Panc1 (cell line): ENCODE measurements at regions not wholly inside any gene's neighbourhood (a gene's known extent, or its start where the extent isn't known, plus 50 kb on each side); places are given as distances from the start of the nearest gene placed in this dataset.

Experiments used
- ATAC-seq: fragments of 200-7000 bp; cut with Tn5 transposase; 2 replicates; pipeline ENCODE4 v1.9.1; 2020; ENCODE audit warnings: mild to moderate bottlenecking, moderate library complexity
- BruUV-seq: library from RNA; stranded (reverse); fragments of 400-500 nt; replicated peaks from 2 replicates; lab custom pipeline; 2021; lab: Mats Ljungman, UMichigan
- CTCF ChIA-PET: fragments of 300-600 bp; sonication (Branson Sonifier 250); formaldehyde crosslinking; loops from one replicate; lab custom pipeline; 2022; ENCODE audit warnings: antibody characterized with exemption; lab: Charles Lee
- POLR2A ChIA-PET: fragments of 300-600 bp; sonication (Branson Sonifier 250); formaldehyde crosslinking; loops from one replicate; lab custom pipeline; 2022; ENCODE audit warnings: antibody characterized with exemption; lab: Charles Lee
- DNase-seq: peaks from one replicate; pipeline ENCODE4 v3.0.0-alpha.2; 2010; ENCODE audit warnings: low read depth, low spot score
- H3K27ac ChIP-seq: 2 replicates; pipeline ENCODE4 v1.5.1; 2011; ENCODE audit warnings: mild to moderate bottlenecking, low read length, inconsistent platforms
- H3K27me3 ChIP-seq: fragments of 200-500 bp; sonication (Bioruptor generic); 2 replicates; pipeline ENCODE4 v1.6.0; 2014; ENCODE audit warnings: low read length, inconsistent platforms; ENCODE audit not compliant: control insufficient read depth, insufficient read depth
- H3K36me3 ChIP-seq: fragments of 200-500 bp; sonication (Bioruptor generic); 2 replicates; pipeline ENCODE4 v1.5.1; 2014; ENCODE audit warnings: inconsistent platforms, mild to moderate bottlenecking, low read length, moderate library complexity; ENCODE audit not compliant: control insufficient read depth, insufficient read depth
- H3K4me1 ChIP-seq: 2 replicates; pipeline ENCODE4 v1.5.1; 2011; ENCODE audit warnings: inconsistent platforms, mild to moderate bottlenecking, low read length, moderate library complexity; ENCODE audit not compliant: control insufficient read depth, insufficient read depth
- H3K4me3 ChIP-seq, 2 experiments: 2 replicates each; pipeline ENCODE4 v1.5.1; 2011 to 2012; ENCODE audit warnings: low read depth in 2 of 2, low read length in 2 of 2, mild to moderate bottlenecking in 2 of 2, inconsistent platforms in 1 of 2, moderate library complexity in 1 of 2
- H3K9me3 ChIP-seq: fragments of 200-500 bp; sonication (Bioruptor generic); 2 replicates; pipeline ENCODE4 v1.5.1; 2014; ENCODE audit warnings: low read depth, mild to moderate bottlenecking, inconsistent platforms, low read length, moderate library complexity; ENCODE audit not compliant: control insufficient read depth, insufficient read depth
- CTCF ChIP-seq: fragments of 450-650 bp; IDR thresholded peaks from 2 replicates; pipeline ENCODE4 v1.5.1; 2017; ENCODE audit warnings: mild to moderate bottlenecking
- POLR2AphosphoS5 ChIP-seq: IDR thresholded peaks from 2 replicates; pipeline ENCODE4 v1.6.1; 2012; ENCODE audit warnings: mild to moderate bottlenecking, low read depth, low read length, moderate library complexity
- REST ChIP-seq, 2 experiments: IDR thresholded peaks; 2 replicates each; pipeline ENCODE4 v1.6.1; 2011 to 2012; ENCODE audit warnings: low read depth in 2 of 2, control low read depth in 1 of 2, low read length in 1 of 2, mild to moderate bottlenecking in 1 of 2, moderate library complexity in 1 of 2; ENCODE audit not compliant: insufficient read depth in 1 of 2
- SIN3A ChIP-seq: IDR thresholded peaks from 2 replicates; pipeline ENCODE4 v1.6.1; 2012; ENCODE audit warnings: low read depth, mild to moderate bottlenecking, low read length, moderate library complexity, borderline replicate concordance; ENCODE audit not compliant: insufficient read depth
- TCF7L2 ChIP-seq: IDR thresholded peaks from 2 replicates; pipeline ENCODE4 v1.6.1; 2011; ENCODE audit warnings: mild to moderate bottlenecking, low read depth, low read length, inconsistent platforms
- in situ Hi-C: cut with HindIII; loops from 2 replicates; pipeline ENCODE4 v1.10.0; 2016; ENCODE audit warnings: low sequenced_read_pairs, low pct_unique_long_range_greater_than_20kb
- intact Hi-C: fragments of 100-400 bp; cut with micrococcal nuclease; formaldehyde crosslinking; loops from one replicate; pipeline ENCODE4 v1.10.0; 2022; ENCODE audit not compliant: unreplicated experiment

DNA sequence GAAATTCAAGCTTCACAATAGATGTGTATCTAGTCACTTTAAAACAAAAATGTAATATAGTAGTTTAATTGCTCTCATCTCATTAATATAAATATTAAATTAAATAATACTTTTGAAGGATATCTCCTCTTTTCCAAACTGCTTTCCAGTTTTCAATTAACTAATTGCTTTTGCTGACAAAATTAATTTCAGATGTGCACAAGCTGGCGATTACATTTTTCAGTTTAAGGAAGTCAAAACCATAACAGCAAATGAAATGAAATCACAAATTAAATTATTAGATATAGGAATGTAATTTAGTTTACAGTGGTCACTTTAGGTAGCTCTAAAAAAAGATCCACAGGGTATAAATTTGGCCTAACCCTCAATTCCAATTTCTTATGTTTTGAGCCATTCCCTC, 362.1 kb downstream of the SLC6A15 start:
- H3K27me3 ChIP-seq, result no peaks in the 10 kb centered on the region
- H3K9me3 ChIP-seq, result no peaks in the 10 kb centered on the region
- H3K4me1 ChIP-seq, result no peaks in the 10 kb centered on the region
- no peak for ATAC-seq
- ChIA-PET POLR2A (no interaction called here), CTCF (no interaction called here)
- H3K36me3 ChIP-seq, result no peaks in the 10 kb centered on the region
- intact Hi-C loops, result no loop called here
- no peak for DNase-seq
- H3K27ac ChIP-seq, result no peak overlapping the region
- in situ Hi-C loops, result no loop called here
- BruUV-seq, result no TSS peak
- no peak overlapping the region for H3K4me3 ChIP-seq
- no peak for TF ChIP-seq TCF7L2
- no peak for TF ChIP-seq CTCF
- TF ChIP-seq POLR2AphosphoS5, result no peak
- no peak for TF ChIP-seq SIN3A
- TF ChIP-seq REST (IDR thresholded peaks at IDR 0.05; ENCODE audit: insufficient read depth in 1 of 2, low read depth in 2 of 2, low read length in 1 of 2), result no peak

DNA sequence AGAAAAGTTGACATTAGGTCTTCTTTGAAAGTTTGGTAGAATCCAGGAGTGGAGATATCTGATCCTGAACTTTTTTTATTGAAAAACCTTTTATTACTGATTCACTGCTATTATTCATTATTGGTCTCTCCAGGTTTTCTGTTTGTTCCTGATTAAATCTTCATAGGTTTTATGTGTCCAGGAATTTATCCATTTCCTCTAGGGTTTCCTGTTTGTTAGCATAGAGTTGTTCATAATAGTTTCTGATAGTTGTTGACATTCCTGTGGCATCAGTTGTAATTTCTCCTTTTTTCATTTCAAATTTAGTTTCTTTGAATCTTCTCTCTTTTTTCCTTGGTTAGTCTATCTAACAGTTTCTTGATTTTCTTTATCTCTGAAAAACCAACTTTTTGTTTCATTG, 370.3 kb downstream of the SLC6A15 start:
- POLR2A ChIA-PET, result no interaction called here
- no TSS peak for BruUV-seq
- Histone ChIP-seq H3K4me3 (no peak overlapping the region), H3K27ac (no peak overlapping the region), H3K9me3 (no peaks in the 10 kb centered on the region), H3K27me3 (no peaks in the 10 kb centered on the region), H3K36me3 (no peaks in the 10 kb centered on the region), H3K4me1 (no peaks in the 10 kb centered on the region)
- intact Hi-C loops (no loop called here), in situ Hi-C loops (no loop called here)
- DNase-seq, result no peak
- TF ChIP-seq TCF7L2 (no peak), SIN3A (no peak), CTCF (no peak), REST (IDR thresholded peaks at IDR 0.05; ENCODE audit: insufficient read depth in 1 of 2, low read depth in 2 of 2, low read length in 1 of 2) (no peak), POLR2AphosphoS5 (no peak)
- no peak for ATAC-seq
- CTCF ChIA-PET, result no interaction called here
